ENCODE measurements at regions not wholly inside any gene's neighbourhood (a gene's known extent, or its start where the extent isn't known, plus 50 kb on each side); places are given as distances from the start of the nearest gene placed in this dataset.

DNA sequence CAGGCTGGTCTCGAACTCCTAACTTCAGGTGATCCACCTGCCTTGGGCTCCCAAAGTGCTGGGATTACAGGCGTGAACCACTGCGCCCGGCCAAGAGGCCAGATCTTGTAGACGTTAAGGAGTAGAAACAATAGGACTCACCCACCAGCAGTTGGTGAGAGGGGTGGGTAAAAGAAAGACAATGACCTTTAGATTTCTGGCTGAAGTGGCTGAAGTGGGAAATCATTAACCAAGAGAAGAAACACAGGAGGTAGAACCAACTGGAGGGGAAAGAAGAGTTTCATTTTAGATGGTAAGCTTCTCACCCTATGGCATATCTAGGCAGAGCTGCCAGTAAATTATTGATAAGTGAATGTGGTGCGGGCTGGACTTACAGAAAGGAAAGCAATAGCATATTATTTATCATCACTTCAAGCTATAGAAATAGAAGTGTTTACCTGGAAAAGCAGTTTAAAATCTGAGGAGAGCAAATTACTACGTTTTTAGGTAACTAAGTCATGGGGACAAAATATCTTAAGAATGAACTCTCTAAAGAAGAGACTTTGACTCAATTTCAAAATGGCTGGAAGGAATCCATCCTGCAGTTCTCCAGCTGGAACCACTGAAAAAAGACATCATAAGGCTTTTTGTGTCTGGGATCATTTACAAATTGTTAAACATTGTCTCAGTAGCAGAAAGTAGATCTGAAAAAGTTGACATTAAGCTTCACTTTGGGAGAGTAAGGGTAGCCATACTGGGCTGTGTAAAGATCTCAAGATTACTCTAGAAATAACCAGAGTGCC lies 109.6 kb downstream of the ALDH8A1 start:
- H4K91ac ChIP-seq (ENCODE audit: low read depth, low read length, poor library complexity): no peak overlapping the region
- H3K14ac ChIP-seq (ENCODE audit: low read length): no peak overlapping the region
- no peak overlapping the region for H2AFZ ChIP-seq (ENCODE audit: low read length)
- no peak overlapping the region for H2BK15ac ChIP-seq (ENCODE audit: low read length)
- no peak overlapping the region for H3K4me3 ChIP-seq (ENCODE audit: low read length in 2 of 2)
- no peak overlapping the region for H2AK5ac ChIP-seq (ENCODE audit: low read depth, low read length)
- no peak overlapping the region for H2BK12ac ChIP-seq (ENCODE audit: low read length)
- H2BK120ac ChIP-seq (ENCODE audit: low read depth, low read length): no peak overlapping the region
- no peaks in the 10 kb centered on the region for H3K9me3 ChIP-seq (replicated peaks in 1 of 2; ENCODE audit: control insufficient read depth in 2 of 2, insufficient read depth in 1 of 2, low read depth in 1 of 2, low read length in 2 of 2)
- no peak overlapping the region for H3K18ac ChIP-seq (ENCODE audit: low read length)
- H4K8ac ChIP-seq (ENCODE audit: low read depth, low read length): no peak overlapping the region
- no peak overlapping the region for H3K9ac ChIP-seq (ENCODE audit: low read depth, low read length, poor library complexity)
- no peak overlapping the region for H2BK5ac ChIP-seq (ENCODE audit: low read length)
- WGBS, 2 donors (ENCODE audit: extremely low coverage in 2 of 2, insufficient read length in 2 of 2, insufficient replicate concordance in 1 of 2): no CpG with 5 or more reads among the region's 7 CpGs
- H3K36me3 ChIP-seq (replicated peaks in 1 of 2; ENCODE audit: control insufficient read depth in 2 of 2, insufficient read depth in 2 of 2, low read length in 2 of 2): no peaks in the 10 kb centered on the region
- no peaks in the 10 kb centered on the region for H3K27me3 ChIP-seq (ENCODE audit: control insufficient read depth in 3 of 3, insufficient read depth in 3 of 3, low read depth in 1 of 3, low read length in 3 of 3)
- H3K4ac ChIP-seq (ENCODE audit: low read length): no peak overlapping the region
- H3K4me2 ChIP-seq (ENCODE audit: insufficient read depth, low read length, poor library complexity, severe bottlenecking): no peak overlapping the region
- H3K4me1 ChIP-seq (ENCODE audit: control insufficient read depth in 2 of 2, insufficient read depth in 1 of 2, low read depth in 1 of 2, low read length in 2 of 2): no peaks in the 10 kb centered on the region
- DNase-seq (ENCODE audit: low spot score): no peak
- no peak overlapping the region for H3K27ac ChIP-seq (replicated peaks; ENCODE audit: low read length)
- H3K23ac ChIP-seq (ENCODE audit: low read depth, low read length, poor library complexity): no peak overlapping the region
- H3K79me1 ChIP-seq (ENCODE audit: low read depth, low read length): no peaks in the 10 kb centered on the region

GRCh38 chr6:134835993-134836392 lies 113.9 kb downstream of the ALDH8A1 start:
- Histone ChIP-seq H2AK5ac (ENCODE audit: low read depth, low read length) (no peak overlapping the region), H2BK5ac (ENCODE audit: low read length) (no peak overlapping the region), H3K4me3 (ENCODE audit: low read length in 2 of 2) (no peak overlapping the region), H3K23ac (ENCODE audit: low read depth, low read length, poor library complexity) (no peak overlapping the region), H3K4ac (ENCODE audit: low read length) (no peak overlapping the region), H2BK15ac (ENCODE audit: low read length) (no peak overlapping the region), H2BK12ac (ENCODE audit: low read length) (no peak overlapping the region), H3K27ac (replicated peaks; ENCODE audit: low read length) (no peak overlapping the region), H3K27me3 (ENCODE audit: control insufficient read depth in 3 of 3, insufficient read depth in 3 of 3, low read depth in 1 of 3, low read length in 3 of 3) (no peaks in the 10 kb centered on the region), H3K79me1 (ENCODE audit: low read depth, low read length) (no peaks in the 10 kb centered on the region), H3K36me3 (replicated peaks in 1 of 2; ENCODE audit: control insufficient read depth in 2 of 2, insufficient read depth in 2 of 2, low read length in 2 of 2) (no peaks in the 10 kb centered on the region), H3K4me1 (ENCODE audit: control insufficient read depth in 2 of 2, insufficient read depth in 1 of 2, low read depth in 1 of 2, low read length in 2 of 2) (no peaks in the 10 kb centered on the region), H4K91ac (ENCODE audit: low read depth, low read length, poor library complexity) (no peak overlapping the region), H2BK120ac (ENCODE audit: low read depth, low read length) (no peak overlapping the region), H3K4me2 (ENCODE audit: insufficient read depth, low read length, poor library complexity, severe bottlenecking) (no peak overlapping the region), H3K9ac (ENCODE audit: low read depth, low read length, poor library complexity) (no peak overlapping the region), H2AFZ (ENCODE audit: low read length) (no peak overlapping the region), H3K14ac (ENCODE audit: low read length) (no peak overlapping the region), H4K8ac (ENCODE audit: low read depth, low read length) (no peak overlapping the region), H3K9me3 (replicated peaks in 1 of 2; ENCODE audit: control insufficient read depth in 2 of 2, insufficient read depth in 1 of 2, low read depth in 1 of 2, low read length in 2 of 2) (no peaks in the 10 kb centered on the region), H3K18ac (ENCODE audit: low read length) (no peak overlapping the region)
- no CpG with 5 or more reads among the region's 2 CpGs for WGBS, 2 donors (ENCODE audit: extremely low coverage in 2 of 2, insufficient read length in 2 of 2, insufficient replicate concordance in 1 of 2)
- DNase-seq (ENCODE audit: low spot score): no peak

- no peak overlapping the region for H3K27ac ChIP-seq (replicated peaks; ENCODE audit: low read length)
- H4K8ac ChIP-seq (ENCODE audit: low read depth, low read length): no peak overlapping the region
- no peak overlapping the region for H2BK12ac ChIP-seq (ENCODE audit: low read length)
- no peak overlapping the region for H3K9ac ChIP-seq (ENCODE audit: low read depth, low read length, poor library complexity)
- no peak overlapping the region for H2AFZ ChIP-seq (ENCODE audit: low read length)
- no peak overlapping the region for H3K4me3 ChIP-seq (ENCODE audit: low read length in 2 of 2)
- H3K9me3 ChIP-seq (replicated peaks in 1 of 2; ENCODE audit: control insufficient read depth in 2 of 2, insufficient read depth in 1 of 2, low read depth in 1 of 2, low read length in 2 of 2): no peaks in the 10 kb centered on the region
- H2BK15ac ChIP-seq (ENCODE audit: low read length): no peak overlapping the region
- H3K36me3 ChIP-seq (replicated peaks in 1 of 2; ENCODE audit: control insufficient read depth in 2 of 2, insufficient read depth in 2 of 2, low read length in 2 of 2): no peaks in the 10 kb centered on the region
- H3K79me1 ChIP-seq (ENCODE audit: low read depth, low read length): no peaks in the 10 kb centered on the region
- no peak overlapping the region for H3K14ac ChIP-seq (ENCODE audit: low read length)
- H3K4me2 ChIP-seq (ENCODE audit: insufficient read depth, low read length, poor library complexity, severe bottlenecking): no peak overlapping the region
- no peak overlapping the region for H2BK120ac ChIP-seq (ENCODE audit: low read depth, low read length)
- no CpG with 5 or more reads among the region's 2 CpGs for WGBS, 2 donors (ENCODE audit: extremely low coverage in 2 of 2, insufficient read length in 2 of 2, insufficient replicate concordance in 1 of 2)
- H3K4me1 ChIP-seq (ENCODE audit: control insufficient read depth in 2 of 2, insufficient read depth in 1 of 2, low read depth in 1 of 2, low read length in 2 of 2): no peaks in the 10 kb centered on the region
- H3K27me3 ChIP-seq (ENCODE audit: control insufficient read depth in 3 of 3, insufficient read depth in 3 of 3, low read depth in 1 of 3, low read length in 3 of 3): no peaks in the 10 kb centered on the region
- no peak overlapping the region for H2BK5ac ChIP-seq (ENCODE audit: low read length)
- H4K91ac ChIP-seq (ENCODE audit: low read depth, low read length, poor library complexity): no peak overlapping the region
- no peak for DNase-seq (ENCODE audit: low spot score)
- H2AK5ac ChIP-seq (ENCODE audit: low read depth, low read length): no peak overlapping the region
- no peak overlapping the region for H3K23ac ChIP-seq (ENCODE audit: low read depth, low read length, poor library complexity)
- H3K4ac ChIP-seq (ENCODE audit: low read length): no peak overlapping the region
- no peak overlapping the region for H3K18ac ChIP-seq (ENCODE audit: low read length)
These were observed 119.0 kb downstream of the ALDH8A1 start for GRCh38 chr6:134830940-134831339.

DNA sequence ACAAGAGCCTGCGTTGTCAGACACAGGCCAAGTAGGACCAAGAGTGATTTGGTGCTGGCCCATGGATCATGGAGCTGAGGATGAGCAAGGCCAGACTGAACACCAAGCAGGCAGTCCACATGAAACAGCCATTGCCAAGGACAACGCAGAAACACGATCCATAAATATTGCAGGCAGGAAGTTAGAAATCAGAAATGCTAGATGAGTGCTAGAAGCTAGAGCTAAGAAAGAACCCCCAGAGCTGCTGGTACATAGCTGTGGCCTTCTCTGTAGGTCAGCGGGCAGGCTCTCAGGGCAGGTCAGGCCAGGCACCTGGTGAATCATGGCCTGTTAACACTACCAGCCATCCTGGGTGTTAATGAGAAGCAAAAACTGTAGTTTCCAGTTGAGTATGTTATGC lies 119.7 kb downstream of the ALDH8A1 start:
- H3K79me1 ChIP-seq (ENCODE audit: low read depth, low read length): no peaks in the 10 kb centered on the region
- H4K91ac ChIP-seq (ENCODE audit: low read depth, low read length, poor library complexity): no peak overlapping the region
- H3K4me1 ChIP-seq (ENCODE audit: control insufficient read depth in 2 of 2, insufficient read depth in 1 of 2, low read depth in 1 of 2, low read length in 2 of 2): no peaks in the 10 kb centered on the region
- H3K4ac ChIP-seq (ENCODE audit: low read length): no peak overlapping the region
- H3K4me3 ChIP-seq (ENCODE audit: low read length in 2 of 2): no peak overlapping the region
- no peak overlapping the region for H2BK15ac ChIP-seq (ENCODE audit: low read length)
- no peak overlapping the region for H2BK12ac ChIP-seq (ENCODE audit: low read length)
- no peak overlapping the region for H2AFZ ChIP-seq (ENCODE audit: low read length)
- no peaks in the 10 kb centered on the region for H3K9me3 ChIP-seq (replicated peaks in 1 of 2; ENCODE audit: control insufficient read depth in 2 of 2, insufficient read depth in 1 of 2, low read depth in 1 of 2, low read length in 2 of 2)
- no peaks in the 10 kb centered on the region for H3K27me3 ChIP-seq (ENCODE audit: control insufficient read depth in 3 of 3, insufficient read depth in 3 of 3, low read depth in 1 of 3, low read length in 3 of 3)
- no peak overlapping the region for H2BK5ac ChIP-seq (ENCODE audit: low read length)
- no peak overlapping the region for H3K18ac ChIP-seq (ENCODE audit: low read length)
- no CpG with 5 or more reads among the region's 4 CpGs for WGBS, 2 donors (ENCODE audit: extremely low coverage in 2 of 2, insufficient read length in 2 of 2, insufficient replicate concordance in 1 of 2)
- H2BK120ac ChIP-seq (ENCODE audit: low read depth, low read length): no peak overlapping the region
- H3K14ac ChIP-seq (ENCODE audit: low read length): no peak overlapping the region
- H3K27ac ChIP-seq (replicated peaks; ENCODE audit: low read length): no peak overlapping the region
- H3K4me2 ChIP-seq (ENCODE audit: insufficient read depth, low read length, poor library complexity, severe bottlenecking): no peak overlapping the region
- H2AK5ac ChIP-seq (ENCODE audit: low read depth, low read length): no peak overlapping the region
- H4K8ac ChIP-seq (ENCODE audit: low read depth, low read length): no peak overlapping the region
- no peak overlapping the region for H3K9ac ChIP-seq (ENCODE audit: low read depth, low read length, poor library complexity)
- no peak for DNase-seq (ENCODE audit: low spot score)
- H3K23ac ChIP-seq (ENCODE audit: low read depth, low read length, poor library complexity): no peak overlapping the region
- H3K36me3 ChIP-seq (replicated peaks in 1 of 2; ENCODE audit: control insufficient read depth in 2 of 2, insufficient read depth in 2 of 2, low read length in 2 of 2): no peaks in the 10 kb centered on the region

All from neuronal stem cell (in vitro differentiated cells).